ENCODE measurements at regions not wholly inside any gene's neighbourhood (a gene's known extent, or its start where the extent isn't known, plus 50 kb on each side); places are given as distances from the start of the nearest gene placed in this dataset.

GRCh38 chr10:47078393-47079203 is 167.4 kb downstream of the PTPN20 start:
- DNase-seq = no peak

- DNase-seq = no peak
Measured at GRCh38 chr10:47079204-47079580, 168.0 kb downstream of the PTPN20 start.

- no peak for DNase-seq
Measured at GRCh38 chr10:47081264-47081663, 170.0 kb downstream of the PTPN20 start.

GRCh38 chr10:47082055-47082784 is 171.0 kb downstream of the PTPN20 start:
- no peak for DNase-seq

GRCh38 chr10:47087667-47088066 is 176.4 kb downstream of the PTPN20 start:
- no peak for DNase-seq

- no peak for DNase-seq
Measured at GRCh38 chr10:47088656-47089354, 177.6 kb downstream of the PTPN20 start.

- no peak for DNase-seq
Measured at GRCh38 chr10:47090042-47090441, 178.8 kb downstream of the PTPN20 start.

GRCh38 chr10:47090903-47091302 is 179.7 kb downstream of the PTPN20 start:
- DNase-seq = no peak

- no peak for DNase-seq
Measured at GRCh38 chr10:47091421-47091820, 180.2 kb downstream of the PTPN20 start.

- DNase-seq = no peak
Measured at GRCh38 chr10:47092376-47092775, 181.1 kb downstream of the PTPN20 start.

- DNase-seq = no peak
Measured at GRCh38 chr10:47092831-47093230, 181.6 kb downstream of the PTPN20 start.

GRCh38 chr10:47094126-47094525 is 182.9 kb downstream of the PTPN20 start:
- DNase-seq = no peak

- DNase-seq = no peak
Measured at GRCh38 chr10:47094636-47095035, 183.4 kb downstream of the PTPN20 start.

- DNase-seq = no peak
Measured at GRCh38 chr10:47095211-47095610, 184.0 kb downstream of the PTPN20 start.

GRCh38 chr10:47095848-47096612 is 184.8 kb downstream of the PTPN20 start:
- DNase-seq = no peak

GRCh38 chr10:47098238-47098637 is 187.0 kb downstream of the PTPN20 start:
- no peak for DNase-seq

GRCh38 chr10:47098964-47099363 is 187.7 kb downstream of the PTPN20 start:
- no peak for DNase-seq

GRCh38 chr10:47099474-47099873 is 188.2 kb downstream of the PTPN20 start:
- no peak for DNase-seq

- DNase-seq = no peak
Measured at GRCh38 chr10:47101196-47101595, 190.0 kb downstream of the PTPN20 start.

GRCh38 chr10:47101807-47102206 is 190.6 kb downstream of the PTPN20 start:
- no peak for DNase-seq

GRCh38 chr10:47104151-47104605 is 192.9 kb downstream of the PTPN20 start:
- no peak for DNase-seq

GRCh38 chr10:47104786-47105385 is 193.7 kb downstream of the PTPN20 start:
- DNase-seq = no peak
